Activated T-helper 1 cell treated with Interleukin-2 at 50 U/mL for 16 hours (primary cell): ENCODE measurements at regions not wholly inside any gene's neighbourhood (a gene's known extent, or its start where the extent isn't known, plus 50 kb on each side); places are given as distances from the start of the nearest gene placed in this dataset.

Source experiments
- DNase-seq: peaks from one replicate; pipeline ENCODE4 v3.0.0-alpha.2; 2020; ENCODE audit warnings: low read depth

- no peak for DNase-seq
Observed at GRCh38 chr9:81113453-81114124, 575.8 kb downstream of the TLE1 start.

- no peak for DNase-seq
Observed at GRCh38 chr9:81112627-81113452, 576.5 kb downstream of the TLE1 start.

- no peak for DNase-seq
Observed at GRCh38 chr9:81108821-81109220, 580.5 kb downstream of the TLE1 start.

- DNase-seq: no peak
Observed at GRCh38 chr9:81108391-81108790, 581.0 kb downstream of the TLE1 start.

GRCh38 chr9:81103597-81104471 lies 585.5 kb downstream of the TLE1 start:
- no peak for DNase-seq

- no peak for DNase-seq
Observed at GRCh38 chr9:81097131-81097847, 592.1 kb downstream of the TLE1 start.

- DNase-seq: no peak
Observed at GRCh38 chr9:81096625-81097024, 592.7 kb downstream of the TLE1 start.

- DNase-seq: no peak
Observed at GRCh38 chr9:81092057-81092456, 597.3 kb downstream of the TLE1 start.

- no peak for DNase-seq
Observed at GRCh38 chr9:81088341-81088740, 601.0 kb downstream of the TLE1 start.

GRCh38 chr9:81086416-81086815 lies 602.9 kb downstream of the TLE1 start:
- DNase-seq: no peak

- no peak for DNase-seq
Observed at GRCh38 chr9:81083854-81084512, 605.4 kb downstream of the TLE1 start.

GRCh38 chr9:81083067-81083466 lies 606.3 kb downstream of the TLE1 start:
- DNase-seq: no peak

- no peak for DNase-seq
Observed at GRCh38 chr9:81082221-81082620, 607.1 kb downstream of the TLE1 start.

- DNase-seq: no peak
Observed at GRCh38 chr9:81080900-81081299, 608.4 kb downstream of the TLE1 start.

- DNase-seq: no peak
Observed at GRCh38 chr9:81080185-81080584, 609.2 kb downstream of the TLE1 start.

- DNase-seq: no peak
Observed at GRCh38 chr9:81079055-81079454, 610.3 kb downstream of the TLE1 start.

- no peak for DNase-seq
Observed at GRCh38 chr9:81078555-81078954, 610.8 kb downstream of the TLE1 start.

- no peak for DNase-seq
Observed at GRCh38 chr9:81077572-81077971, 611.8 kb downstream of the TLE1 start.

- no peak for DNase-seq
Observed at GRCh38 chr9:81076131-81076530, 613.2 kb downstream of the TLE1 start.

GRCh38 chr9:81074221-81074620 lies 615.1 kb downstream of the TLE1 start:
- no peak for DNase-seq

- DNase-seq: no peak
Observed at GRCh38 chr9:81073821-81074220, 615.5 kb downstream of the TLE1 start.
